Mucosa of descending colon (tissue), 3 donors: ENCODE measurements at regions not wholly inside any gene's neighbourhood (a gene's known extent, or its start where the extent isn't known, plus 50 kb on each side); places are given as distances from the start of the nearest gene placed in this dataset.

Experiments used
- ATAC-seq: fragments of 200-7000 bp; cut with Tn5 transposase; one replicate; pipeline ENCODE4 v1.9.1; 2020; ENCODE audit warnings: mild to moderate bottlenecking, moderate library complexity
- DNase-seq, 3 donors: peaks; one replicate each; pipeline ENCODE4 v3.0.0-alpha.2; 2020
- H3K36me3 ChIP-seq: fragments of 200-600 bp; one replicate; pipeline ENCODE4 v1.8.0; 2021; ENCODE audit warnings: low read depth, mild to moderate bottlenecking
- H3K4me1 ChIP-seq: fragments of 200-600 bp; one replicate; pipeline ENCODE4 v1.8.0; 2021; ENCODE audit warnings: low read depth, mild to moderate bottlenecking
- H3K4me3 ChIP-seq: fragments of 200-600 bp; one replicate; pipeline ENCODE4 v1.8.0; 2021; ENCODE audit warnings: mild to moderate bottlenecking
- H3K9me3 ChIP-seq: fragments of 200-600 bp; one replicate; pipeline ENCODE4 v1.8.0; 2021; ENCODE audit warnings: mild to moderate bottlenecking
- CTCF ChIP-seq: fragments of 200-600 bp; IDR thresholded peaks from one replicate; pipeline ENCODE4 v1.8.0; 2022; ENCODE audit warnings: antibody characterized with exemption, mild to moderate bottlenecking
- intact Hi-C, 2 donors: fragments of 100-400 bp; cut with DNase I in 1 of 2; cut with micrococcal nuclease in 1 of 2; formaldehyde crosslinking; loops; one replicate each; pipeline versions ENCODE4 v1.11.0 to v1.11.1; 2022; cut with DNase I, micrococcal nuclease
- donor health status: DM: no; HTN: no; CAD: no; lungs with moderate emphysema.
- donor health status: DM: no; HTN: no; CAD: no.
- donor health status: DM: no; HTN: yes; CAD: no.

DNA sequence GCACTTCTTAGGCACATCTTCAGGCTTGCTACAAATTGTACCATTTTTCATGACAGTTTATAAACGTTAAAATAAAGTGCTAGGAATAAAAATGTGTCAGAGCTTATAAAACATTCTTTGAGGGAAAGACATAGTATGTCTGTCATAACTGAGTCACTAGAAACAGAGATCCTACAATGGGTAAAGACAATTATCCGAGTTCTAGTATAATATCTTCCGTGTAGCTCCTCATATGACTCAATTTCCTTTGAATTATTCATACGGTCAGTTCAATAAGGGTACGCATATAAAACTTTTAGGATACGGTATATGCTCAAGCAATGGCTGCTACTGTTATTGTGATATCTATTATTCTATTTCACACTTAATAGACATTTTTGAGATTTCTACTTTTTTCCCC lies 349.1 kb downstream of the PCDH10 start:
- no peak for TF ChIP-seq CTCF
- H3K36me3 ChIP-seq = no peaks in the 10 kb centered on the region
- no peaks in the 10 kb centered on the region for H3K9me3 ChIP-seq
- ATAC-seq (no peak), DNase-seq (no peak)
- intact Hi-C loops = no loop called here
- no peak overlapping the region for H3K4me3 ChIP-seq
- H3K4me1 ChIP-seq = no peaks in the 10 kb centered on the region

- intact Hi-C loops = no loop called here
- Histone ChIP-seq H3K36me3 (no peaks in the 10 kb centered on the region), H3K9me3 (no peaks in the 10 kb centered on the region), H3K4me3 (no peak overlapping the region), H3K4me1 (no peaks in the 10 kb centered on the region)
- no peak for ATAC-seq
- no peak for DNase-seq
- TF ChIP-seq CTCF = no peak
Measured at GRCh38 chr4:133493776-133494175, 344.7 kb downstream of the PCDH10 start.

DNA sequence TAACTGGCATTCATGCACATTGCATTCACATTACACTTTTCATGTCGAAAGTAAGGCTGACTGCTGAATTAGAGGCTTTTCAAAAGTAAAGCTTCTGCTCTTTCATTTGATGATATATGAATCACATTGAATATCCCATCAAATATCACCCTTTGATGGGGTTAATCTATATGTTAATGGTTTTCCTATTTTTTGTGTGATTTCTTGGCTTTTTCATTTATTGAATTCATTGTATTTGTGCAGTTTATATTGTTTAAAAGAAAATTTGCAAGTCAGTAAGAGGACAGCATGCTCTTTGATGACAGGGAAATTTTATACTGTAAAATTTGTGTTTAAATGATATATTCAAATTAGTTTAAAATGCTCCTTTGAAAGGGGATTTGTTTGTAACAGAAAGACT lies 344.1 kb downstream of the PCDH10 start:
- Histone ChIP-seq H3K36me3 (no peaks in the 10 kb centered on the region), H3K4me1 (no peaks in the 10 kb centered on the region), H3K9me3 (no peaks in the 10 kb centered on the region), H3K4me3 (no peak overlapping the region)
- intact Hi-C loops = no loop called here
- ATAC-seq (no peak), DNase-seq (no peak)
- no peak for TF ChIP-seq CTCF

GRCh38 chr4:133484287-133484686 lies 335.2 kb downstream of the PCDH10 start:
- no peaks in the 10 kb centered on the region for H3K4me1 ChIP-seq
- intact Hi-C loops = no loop called here
- no peaks in the 10 kb centered on the region for H3K36me3 ChIP-seq
- no peak overlapping the region for H3K4me3 ChIP-seq
- DNase-seq (no peak), ATAC-seq (no peak)
- no peaks in the 10 kb centered on the region for H3K9me3 ChIP-seq
- TF ChIP-seq CTCF = no peak

- DNase-seq = peak in 1 of 3 donors; percentile 3
- H3K4me3 ChIP-seq = no peak overlapping the region
- no peak for TF ChIP-seq CTCF
- H3K9me3 ChIP-seq = no peaks in the 10 kb centered on the region
- no peak for ATAC-seq
- intact Hi-C loops = no loop called here
- no peaks in the 10 kb centered on the region for H3K36me3 ChIP-seq
- H3K4me1 ChIP-seq = no peaks in the 10 kb centered on the region
Measured at GRCh38 chr4:133483600-133484246, 334.6 kb downstream of the PCDH10 start.

GRCh38 chr4:133476063-133476462 lies 327.0 kb downstream of the PCDH10 start:
- H3K9me3 ChIP-seq = no peaks in the 10 kb centered on the region
- no peaks in the 10 kb centered on the region for H3K36me3 ChIP-seq
- DNase-seq = no peak
- intact Hi-C loops = no loop called here
- TF ChIP-seq CTCF = no peak
- ATAC-seq = no peak
- H3K4me3 ChIP-seq = no peak overlapping the region
- H3K4me1 ChIP-seq = no peaks in the 10 kb centered on the region
